IMR-90 (cell line): ENCODE measurements at regions not wholly inside any gene's neighbourhood (a gene's known extent, or its start where the extent isn't known, plus 50 kb on each side); places are given as distances from the start of the nearest gene placed in this dataset.
"Not testable (repeated sequence)": the region's sequence is repeated elsewhere in the genome, so short reads cannot be mapped to it uniquely, and the experiment has no call there.

Experiments used
- ATAC-seq: fragments of 200-7000 bp; cut with Tn5 transposase; 2 replicates; pipeline ENCODE4 v1.9.1; 2020; ENCODE audit warnings: low read depth, mild to moderate bottlenecking, moderate library complexity
- BruUV-seq: library from RNA; stranded (reverse); fragments of 400-500 nt; replicated peaks from 2 replicates; lab custom pipeline; 2021; lab: Mats Ljungman, UMichigan
- CTCF ChIA-PET: fragments of 300-600 bp; formaldehyde crosslinking; extraction: SDS; loops from one replicate; lab custom pipeline; 2021; ENCODE audit warnings: antibody characterized with exemption; lab: Yijun Ruan, JAX
- POLR2A ChIA-PET: fragments of 300-600 bp; sonication (Branson Sonifier 250); formaldehyde crosslinking; loops from one replicate; lab custom pipeline; 2022; ENCODE audit warnings: antibody characterized with exemption; ENCODE audit not compliant: unreplicated experiment; lab: Charles Lee
- DNase-seq: peaks from one replicate; pipeline ENCODE4 v3.0.0; 2013
- H2AFZ ChIP-seq: replicated peaks from 2 replicates; pipeline ENCODE3; 2013; ENCODE audit warnings: low read length, mild to moderate bottlenecking; ENCODE audit not compliant: poor library complexity
- H2AK5ac ChIP-seq: 2 replicates; pipeline ENCODE4 v1.6.1; 2013; ENCODE audit warnings: low read depth, low read length, inconsistent platforms
- H2AK9ac ChIP-seq: replicated peaks from 2 replicates; pipeline ENCODE3; 2013; ENCODE audit warnings: mild to moderate bottlenecking, low read depth, low read length, moderate library complexity; ENCODE audit not compliant: poor library complexity
- H2BK120ac ChIP-seq: 2 replicates; pipeline ENCODE4 v1.6.1; 2013; ENCODE audit warnings: low read depth, low read length, inconsistent platforms
- H2BK15ac ChIP-seq: 3 replicates; pipeline ENCODE4 v1.6.1; 2013; ENCODE audit warnings: low read depth, low read length, inconsistent platforms
- H2BK20ac ChIP-seq: 2 replicates; pipeline ENCODE4 v1.6.1; 2013; ENCODE audit warnings: low read depth, mild to moderate bottlenecking, inconsistent platforms, low read length, moderate library complexity
- H2BK5ac ChIP-seq: 2 replicates; pipeline ENCODE4 v1.6.1; 2013; ENCODE audit warnings: mild to moderate bottlenecking, low read depth, low read length, inconsistent platforms; ENCODE audit not compliant: poor library complexity, severe bottlenecking
- H3K14ac ChIP-seq: replicated peaks from 2 replicates; pipeline ENCODE4 v1.6.1; 2013; ENCODE audit warnings: low read depth, low read length, inconsistent platforms
- H3K18ac ChIP-seq: 2 replicates; pipeline ENCODE4 v1.6.1; 2013; ENCODE audit warnings: low read depth, low read length, control low read depth
- H3K23ac ChIP-seq: 2 replicates; pipeline ENCODE4 v1.6.1; 2013; ENCODE audit warnings: low read depth, low read length, inconsistent platforms
- H3K27ac ChIP-seq: 2 replicates; pipeline ENCODE4 v1.5.1; 2013; ENCODE audit warnings: mild to moderate bottlenecking, control low read depth, low read length; ENCODE audit not compliant: insufficient read depth
- H3K27me3 ChIP-seq: 2 replicates; pipeline ENCODE4 v1.6.1; 2013; ENCODE audit warnings: low read length; ENCODE audit not compliant: control insufficient read depth, insufficient read depth
- H3K36me3 ChIP-seq: 2 replicates; pipeline ENCODE4 v1.6.1; 2013; ENCODE audit warnings: low read length, mixed read lengths; ENCODE audit not compliant: control insufficient read depth, insufficient read depth
- H3K4ac ChIP-seq: 2 replicates; pipeline ENCODE4 v1.6.1; 2013; ENCODE audit warnings: low read depth, low read length, inconsistent platforms
- H3K4me1 ChIP-seq: 2 replicates; pipeline ENCODE4 v1.6.1; 2013; ENCODE audit warnings: low read length, mixed read lengths; ENCODE audit not compliant: control insufficient read depth, insufficient read depth
- H3K4me2 ChIP-seq: 2 replicates; pipeline ENCODE4 v1.6.1; 2013; ENCODE audit warnings: low read depth, mild to moderate bottlenecking, control low read depth, low read length, moderate library complexity
- H3K4me3 ChIP-seq: 2 replicates; pipeline ENCODE4 v1.5.1; 2013; ENCODE audit warnings: low read depth, mild to moderate bottlenecking, control low read depth, low read length, moderate library complexity; ENCODE audit not compliant: insufficient read depth
- H3K56ac ChIP-seq: 2 replicates; pipeline ENCODE4 v1.6.1; 2013; ENCODE audit warnings: low read length, inconsistent platforms; ENCODE audit not compliant: insufficient read depth; ENCODE audit errors: extremely low read depth
- H3K79me1 ChIP-seq, 2 experiments: 2 replicates each; pipeline ENCODE4 v1.6.1; 2013; ENCODE audit warnings: low read length in 2 of 2, inconsistent platforms in 1 of 2, low read depth in 1 of 2
- H3K9ac ChIP-seq: 2 replicates; pipeline ENCODE4 v1.6.1; 2013; ENCODE audit warnings: low read depth, low read length, control low read depth
- H3K9me1 ChIP-seq: 2 replicates; pipeline ENCODE4 v1.6.1; 2013; ENCODE audit warnings: low read length, inconsistent platforms; ENCODE audit not compliant: insufficient read depth
- H3K9me3 ChIP-seq: 2 replicates; pipeline ENCODE4 v1.6.1; 2013; ENCODE audit warnings: low read length; ENCODE audit not compliant: control insufficient read depth, insufficient read depth
- H4K20me1 ChIP-seq: 2 replicates; pipeline ENCODE4 v1.6.1; 2013; ENCODE audit warnings: low read length, inconsistent platforms; ENCODE audit not compliant: insufficient read depth
- H4K5ac ChIP-seq: 2 replicates; pipeline ENCODE4 v1.6.1; 2013; ENCODE audit warnings: mild to moderate bottlenecking, low read depth, low read length, control low read depth
- H4K8ac ChIP-seq, 2 experiments: 2 replicates each; pipeline ENCODE4 v1.6.1; 2013; ENCODE audit warnings: low read depth in 2 of 2, low read length in 2 of 2, control low read depth in 1 of 2, inconsistent platforms in 1 of 2
- H4K91ac ChIP-seq: 2 replicates; pipeline ENCODE4 v1.6.1; 2013; ENCODE audit warnings: low read depth, low read length, inconsistent platforms; ENCODE audit not compliant: insufficient read depth
- CTCF ChIP-seq: conservative IDR thresholded peaks from 2 replicates; pipeline ENCODE4 v1.5.1; 2012; ENCODE audit warnings: mild to moderate bottlenecking, low read depth, low read length, improper control_type of control experiment
- ELK1 ChIP-seq: fragments of 150-350 bp; IDR thresholded peaks from 2 replicates; pipeline ENCODE4 v1.6.1; 2016; ENCODE audit warnings: low read depth, mild to moderate bottlenecking, low read length, moderate library complexity, borderline replicate concordance
- FOS ChIP-seq: fragments of 150-350 bp; IDR thresholded peaks from 2 replicates; pipeline ENCODE4 v1.6.1; 2016; ENCODE audit warnings: low read depth, low read length
- RFX5 ChIP-seq: IDR thresholded peaks from 2 replicates; pipeline ENCODE4 v1.8.0; 2012; ENCODE audit warnings: low read depth, mild to moderate bottlenecking, low read length, moderate library complexity
- SMC3 ChIP-seq: fragments of 150-350 bp; IDR thresholded peaks from 2 replicates; pipeline ENCODE4 v1.6.1; 2016; ENCODE audit warnings: low read depth, mild to moderate bottlenecking, antibody characterized with exemption, low read length, moderate library complexity
- WGBS, 2 experiments: methylation state at CpG; one replicate each; pipeline versions ENCODE4 v1.1.5 to v1.1.7; 2013; ENCODE audit warnings: missing lambda C conversion rate in 2 of 2; ENCODE audit not compliant: insufficient read length in 1 of 2; ENCODE audit errors: extremely low coverage in 2 of 2; 5-methylcytosine and 5-hydroxymethylcytosine counted together
- dilution Hi-C: fragments of 300-500 bp; cut with HindIII; formaldehyde crosslinking; loops from one replicate; pipeline ENCODE4 v1.14.3; 2018; ENCODE audit warnings: low sequenced_read_pairs; ENCODE audit not compliant: unreplicated experiment
- in situ Hi-C: fragments of 300-500 bp; cut with MboI; formaldehyde crosslinking; loops from 3 replicates; pipeline ENCODE4 v1.14.3; 2019; ENCODE audit warnings: low sequenced_read_pairs, inconsistent platforms, mixed read lengths
- intact Hi-C: fragments of 100-400 bp; cut with micrococcal nuclease; formaldehyde crosslinking; loops from 2 replicates; pipeline ENCODE4 v1.10.0; 2022

- H2AK5ac ChIP-seq = no peak overlapping the region
- H3K36me3 ChIP-seq = no peaks in the 10 kb centered on the region
- no peak overlapping the region for H3K14ac ChIP-seq
- no peak overlapping the region for H4K5ac ChIP-seq
- no peak overlapping the region for H3K4ac ChIP-seq
- H3K18ac ChIP-seq = no peak overlapping the region
- H2BK5ac ChIP-seq = no peak overlapping the region
- no peaks in the 10 kb centered on the region for H3K9me1 ChIP-seq
- POLR2A ChIA-PET = no interaction called here
- no peak overlapping the region for H2BK15ac ChIP-seq
- H3K4me3 ChIP-seq = no peak overlapping the region
- dilution Hi-C loops (no loop called here), in situ Hi-C loops (loop anchor here (25.0 kb wide), 1 partner anchor 230 kb away; no protein-coding TSS in a partner anchor), intact Hi-C loops (no loop called here)
- no peaks in the 10 kb centered on the region for H3K79me1 ChIP-seq
- no peak overlapping the region for H3K4me2 ChIP-seq
- no peak overlapping the region for H3K23ac ChIP-seq
- H4K91ac ChIP-seq = no peak overlapping the region
- H2AFZ ChIP-seq = no peak overlapping the region
- H4K8ac ChIP-seq = no peak overlapping the region
- no peak overlapping the region for H3K27ac ChIP-seq
- no TSS peak for BruUV-seq
- H2BK20ac ChIP-seq = no peak overlapping the region
- no peak overlapping the region for H2AK9ac ChIP-seq
- no peaks in the 10 kb centered on the region for H3K4me1 ChIP-seq
- CTCF ChIA-PET = no interaction called here
- DNase-seq (no peak), ATAC-seq (no peak)
- H4K20me1 ChIP-seq = no peaks in the 10 kb centered on the region
- TF ChIP-seq FOS = no peak
- no peak for TF ChIP-seq RFX5
- TF ChIP-seq SMC3 = no peak
- TF ChIP-seq ELK1 = no peak
- TF ChIP-seq CTCF = no peak
- H3K27me3 ChIP-seq = peaks cover 4% of the 10 kb centered on the region
- H3K56ac ChIP-seq = no peak overlapping the region
- H3K9me3 ChIP-seq = no peaks in the 10 kb centered on the region
- no peak overlapping the region for H3K9ac ChIP-seq
- WGBS, 2 experiments = 20% methylated on average over 2 of the region's 9 CpGs; no CpG with 5 or more reads in 1 of the 2 experiments
- H2BK120ac ChIP-seq = no peak overlapping the region
These were observed 169.2 kb upstream of the ATP10A start for GRCh38 chr15:26032162-26032846.

GRCh38 chr15:26029586-26029985 lies 166.5 kb upstream of the ATP10A start:
- H3K4me2 ChIP-seq, ATAC-seq, H3K23ac ChIP-seq, H3K4ac ChIP-seq, dilution Hi-C loops, H3K4me3 ChIP-seq, BruUV-seq, intact Hi-C loops, H2AK5ac ChIP-seq, H3K9me3 ChIP-seq, H3K4me1 ChIP-seq, H3K18ac ChIP-seq, H2BK15ac ChIP-seq, H3K27me3 ChIP-seq, H2BK120ac ChIP-seq, H3K9me1 ChIP-seq, POLR2A ChIA-PET, H3K79me1 ChIP-seq, H3K9ac ChIP-seq, H3K36me3 ChIP-seq, H3K56ac ChIP-seq, H4K91ac ChIP-seq, H2AK9ac ChIP-seq, H2BK20ac ChIP-seq, CTCF ChIA-PET, DNase-seq, H3K27ac ChIP-seq, H4K20me1 ChIP-seq, H3K14ac ChIP-seq, H2AFZ ChIP-seq, H4K8ac ChIP-seq, H2BK5ac ChIP-seq, H4K5ac ChIP-seq: not testable (repeated sequence)
- no CpG with 5 or more reads among the region's 7 CpGs for WGBS, 2 experiments
- in situ Hi-C loops = loop anchor here (25.0 kb wide), 1 partner anchor 233 kb away; no protein-coding TSS in a partner anchor
